HG02970 (cell line): ENCODE measurements at regions not wholly inside any gene's neighbourhood (a gene's known extent, or its start where the extent isn't known, plus 50 kb on each side); places are given as distances from the start of the nearest gene placed in this dataset.
"Not testable (repeated sequence)": the region's sequence is repeated elsewhere in the genome, so short reads cannot be mapped to it uniquely, and the experiment has no call there.

Source experiments
- ATAC-seq: cut with Tn5 transposase; IDR thresholded peaks from one replicate; pipeline ENCODE4 v1.9.1; 2021; ENCODE audit warnings: mild to moderate bottlenecking, moderate library complexity, moderate number of reproducible peaks; ENCODE audit not compliant: unreplicated experiment, low FRiP score

DNA sequence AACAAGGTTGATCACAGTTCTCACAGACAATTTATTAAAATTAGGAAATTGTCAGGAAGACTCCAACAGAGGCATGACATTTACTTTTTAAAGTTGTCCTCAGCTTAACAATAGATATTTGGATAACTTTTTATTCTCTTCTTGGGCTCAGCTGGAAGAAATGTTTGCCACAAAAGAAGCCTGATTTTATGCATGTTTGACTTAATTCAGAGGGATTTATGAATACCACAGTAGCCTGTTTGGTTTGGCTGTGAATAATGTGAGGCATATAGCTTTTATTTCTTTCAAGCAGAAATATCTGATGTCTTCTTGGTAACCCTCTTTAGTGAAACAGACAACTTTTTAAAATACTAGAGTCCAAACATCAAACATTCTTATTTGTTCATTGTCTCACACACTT lies 1464.5 kb upstream of the SLC10A2 start:
- ATAC-seq: no peak

DNA sequence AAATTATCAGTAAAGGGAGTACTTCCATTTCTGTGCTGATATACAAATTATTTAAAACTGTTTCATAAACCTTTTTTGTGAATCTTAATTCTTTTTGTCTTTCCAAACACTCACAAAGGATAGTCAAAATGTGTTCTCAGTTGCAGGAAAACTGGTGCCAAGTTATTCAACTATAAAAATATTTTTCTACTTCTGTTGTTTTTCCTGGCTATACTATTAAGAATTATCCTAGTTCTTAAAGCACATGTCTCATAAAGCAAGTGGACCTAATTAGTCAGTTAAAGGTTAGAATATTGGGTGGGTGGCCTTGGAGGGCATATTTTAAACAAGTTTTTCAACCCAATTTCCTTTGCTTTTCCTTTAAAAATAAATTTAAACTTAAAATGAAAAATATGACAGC lies 1460.3 kb upstream of the SLC10A2 start:
- no peak for ATAC-seq

DNA sequence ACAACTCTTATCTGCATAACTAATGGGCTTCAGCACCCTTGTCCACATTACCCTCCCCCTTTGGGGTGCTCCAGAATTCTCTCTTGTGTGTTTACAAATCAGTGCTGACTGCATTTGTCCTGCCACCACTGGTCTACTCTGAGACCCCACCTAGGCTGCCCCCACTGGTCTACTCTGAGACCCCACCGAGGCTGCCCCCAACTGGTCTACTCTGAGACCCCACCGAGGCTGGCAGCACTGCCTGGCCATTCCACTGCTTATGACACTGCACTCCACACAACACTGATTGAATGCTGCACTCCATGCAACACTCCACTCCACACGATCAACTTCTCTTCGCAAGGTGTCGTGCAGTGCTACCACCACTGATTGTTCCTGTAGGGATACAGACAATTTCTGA lies 1459.2 kb upstream of the SLC10A2 start:
- no peak for ATAC-seq

DNA sequence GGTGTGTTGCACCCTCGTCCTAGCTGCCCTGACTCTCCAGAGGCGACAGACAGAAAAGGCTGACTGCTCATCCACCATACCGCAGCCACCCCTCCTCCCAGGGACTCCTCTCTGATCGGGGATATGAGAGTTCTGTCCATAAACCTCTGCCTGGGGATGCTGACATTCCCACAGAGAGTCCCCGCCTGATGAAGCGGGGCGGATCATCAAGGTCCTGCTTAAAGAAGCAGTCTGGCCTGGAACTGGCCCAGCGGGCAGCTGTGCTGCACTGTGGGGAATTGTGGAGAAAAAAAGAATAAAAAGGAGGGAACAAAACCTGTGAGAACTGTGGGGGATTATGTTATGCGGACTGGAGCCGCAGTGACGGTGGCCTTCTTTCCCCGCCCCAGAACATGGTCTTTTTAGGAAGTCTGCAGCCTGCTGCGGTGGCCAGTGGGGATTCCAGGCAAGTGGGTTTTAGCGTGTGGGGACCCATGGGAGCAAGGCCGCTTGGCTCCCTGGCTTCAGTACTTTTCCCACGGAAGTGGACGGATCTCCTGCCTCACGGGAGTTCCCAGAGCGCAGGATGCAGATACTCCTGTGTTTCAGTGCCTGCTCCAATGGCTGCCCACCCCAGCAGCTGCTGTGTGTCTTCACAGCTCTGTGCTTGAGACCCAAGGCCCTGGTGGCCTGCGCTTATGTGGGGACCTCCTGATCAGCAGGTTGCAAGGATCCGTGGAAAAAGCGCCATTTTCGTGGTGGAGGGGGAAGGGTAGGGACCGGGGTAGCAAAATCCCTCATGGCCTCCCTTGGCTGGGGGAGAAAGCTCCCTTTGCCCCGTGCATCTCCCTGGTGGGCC lies 1456.2 kb upstream of the SLC10A2 start:
- no peak for ATAC-seq

DNA sequence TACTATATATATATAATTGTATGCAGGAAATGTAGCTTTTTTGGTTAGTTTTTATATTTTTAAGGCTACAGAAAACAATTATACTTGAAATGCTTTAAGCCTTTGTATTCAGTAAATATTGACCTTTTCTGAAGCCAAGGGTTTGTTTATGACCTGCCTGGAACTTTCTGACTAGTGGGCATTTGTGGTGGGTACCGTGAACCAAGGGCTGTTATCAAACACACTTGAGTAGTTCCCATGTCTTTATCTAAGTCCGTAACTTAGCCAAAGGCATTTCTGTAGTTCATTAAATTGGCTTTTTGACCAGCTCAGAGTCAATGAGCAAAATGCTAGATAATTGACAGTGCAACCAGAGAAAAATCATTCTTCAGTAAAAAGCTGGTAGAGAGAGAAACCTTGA lies 1444.2 kb upstream of the SLC10A2 start:
- ATAC-seq: no peak

DNA sequence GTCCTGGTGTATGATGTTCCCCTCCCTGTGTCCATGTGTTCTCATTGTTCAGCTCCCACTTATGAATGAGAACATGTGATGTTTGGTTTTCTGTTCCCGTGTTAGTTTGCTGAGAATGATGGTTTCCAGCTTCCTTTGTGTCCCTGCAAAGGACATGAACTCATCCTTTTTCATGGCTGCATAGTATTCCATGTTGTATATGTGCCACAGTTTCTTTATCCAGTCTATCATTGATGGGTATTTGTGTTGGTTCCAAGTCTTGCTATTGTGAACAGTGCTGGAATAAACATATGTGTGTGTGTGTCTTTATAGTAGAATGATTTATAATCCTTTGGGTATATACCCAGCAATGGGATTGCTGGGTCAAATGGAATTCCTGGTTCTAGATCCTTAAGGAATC lies 1427.3 kb upstream of the SLC10A2 start:
- not testable (repeated sequence) for ATAC-seq

DNA sequence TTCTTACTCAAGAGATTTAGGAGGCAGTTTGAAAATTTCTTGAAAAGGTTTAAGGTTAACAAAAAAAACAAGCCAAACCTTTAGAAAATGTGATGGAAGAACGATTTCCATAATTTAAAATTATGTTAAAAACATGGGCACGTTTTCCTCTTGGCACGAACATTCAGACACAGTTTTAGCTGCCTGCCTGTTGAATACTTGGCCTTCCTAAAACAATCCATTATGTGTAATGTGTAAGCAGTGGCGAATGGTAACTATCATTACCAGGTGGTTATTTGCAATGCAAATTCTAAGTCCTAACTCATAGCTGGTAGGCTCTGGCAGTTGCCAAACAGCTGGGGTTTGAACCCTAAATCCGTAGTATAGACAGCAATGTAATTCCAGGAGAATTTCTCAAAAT lies 1425.7 kb upstream of the SLC10A2 start:
- no peak for ATAC-seq

DNA sequence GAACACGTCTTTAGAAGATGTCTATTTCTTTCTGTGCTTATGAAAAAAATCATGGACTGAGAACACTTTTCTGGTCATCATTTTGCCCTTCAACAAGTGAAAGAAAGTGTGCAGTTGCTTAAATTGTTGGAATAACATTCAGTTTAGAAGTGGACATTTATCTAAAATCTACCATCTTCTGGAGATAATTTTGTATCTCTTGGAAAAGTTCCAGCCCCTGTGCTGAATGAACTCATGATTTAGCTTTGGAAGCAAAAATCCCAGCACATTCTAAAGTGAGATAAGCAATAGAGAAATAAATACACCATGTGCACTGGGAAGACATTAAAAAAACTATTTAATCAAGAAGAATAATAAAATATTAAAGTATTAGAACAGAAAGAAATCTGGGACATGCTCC lies 1420.8 kb upstream of the SLC10A2 start:
- ATAC-seq: no peak

DNA sequence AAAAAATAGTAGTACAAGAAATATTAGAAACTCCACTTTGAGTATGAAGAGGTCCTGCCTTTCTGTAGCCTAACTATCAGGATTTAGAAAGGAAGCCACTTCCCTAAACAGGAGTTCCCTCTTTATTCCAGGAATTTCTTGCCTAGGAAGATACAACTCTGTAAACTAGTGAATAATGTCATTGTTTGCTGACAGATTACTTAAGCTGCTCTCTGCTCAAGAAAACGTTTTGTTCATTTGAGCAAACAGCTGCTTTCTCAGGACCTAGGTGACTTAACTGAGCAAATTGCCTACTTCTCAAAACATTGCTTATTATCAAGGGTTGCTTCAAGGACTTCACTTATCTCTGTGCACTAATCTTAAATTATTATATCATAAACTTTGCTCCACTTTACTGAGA lies 1419.4 kb upstream of the SLC10A2 start:
- ATAC-seq: no peak

DNA sequence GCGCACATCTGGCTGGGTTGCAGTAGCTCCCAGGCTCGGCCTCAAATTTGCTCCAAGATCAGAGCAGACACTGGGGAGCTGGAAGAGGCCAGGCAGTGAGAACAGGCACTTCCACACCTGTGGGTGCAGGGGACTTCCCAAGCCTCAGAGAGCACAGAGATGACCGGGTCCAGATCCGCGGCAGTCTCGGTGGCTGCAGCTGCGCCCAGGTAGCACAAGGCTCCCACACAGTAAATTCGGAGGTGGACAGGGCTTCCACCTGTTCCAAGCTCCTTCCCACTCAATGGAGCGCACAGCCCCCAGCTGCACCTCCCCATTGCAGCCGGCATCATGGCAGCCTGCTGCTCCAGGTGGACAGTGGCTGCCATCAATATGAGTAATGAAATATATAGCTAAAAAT lies 1417.4 kb upstream of the SLC10A2 start:
- ATAC-seq: no peak

DNA sequence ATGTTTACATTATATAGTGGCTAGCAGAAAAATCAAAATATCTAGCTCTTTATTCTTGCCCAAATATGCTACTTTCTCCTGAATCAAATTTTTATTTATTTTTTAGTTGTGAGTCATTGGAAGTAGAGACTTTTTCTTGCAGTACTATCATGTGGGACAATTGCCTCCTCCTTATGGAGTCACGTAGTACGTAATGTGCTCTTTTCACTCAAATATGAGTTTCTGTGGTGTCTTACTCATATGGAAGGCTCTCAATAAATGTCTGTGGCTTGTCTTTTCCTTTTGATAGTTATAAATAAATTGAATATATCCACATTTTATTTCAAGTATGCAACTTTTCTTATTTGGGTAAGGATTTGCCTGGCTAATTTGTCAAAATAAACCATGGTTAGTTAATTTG lies 1411.0 kb upstream of the SLC10A2 start:
- no peak for ATAC-seq

DNA sequence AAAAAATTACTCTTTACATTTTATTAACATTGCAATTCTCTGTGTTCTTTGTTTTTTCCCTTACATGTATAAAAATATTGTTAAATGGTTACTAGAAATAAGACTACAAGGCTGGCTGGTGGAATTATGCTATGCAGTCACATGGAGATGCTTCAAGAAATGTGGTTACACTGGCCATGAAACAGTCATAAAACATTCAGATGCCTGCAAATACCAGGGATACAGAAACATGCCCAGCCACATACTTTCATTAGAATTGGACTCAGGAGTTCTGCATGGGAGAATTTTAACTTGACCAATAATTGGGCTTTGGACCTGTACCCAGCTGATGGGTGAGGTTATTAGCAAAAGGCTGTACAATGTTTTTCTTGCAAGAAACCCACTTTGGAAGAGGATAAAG lies 1407.7 kb upstream of the SLC10A2 start:
- ATAC-seq: no peak

DNA sequence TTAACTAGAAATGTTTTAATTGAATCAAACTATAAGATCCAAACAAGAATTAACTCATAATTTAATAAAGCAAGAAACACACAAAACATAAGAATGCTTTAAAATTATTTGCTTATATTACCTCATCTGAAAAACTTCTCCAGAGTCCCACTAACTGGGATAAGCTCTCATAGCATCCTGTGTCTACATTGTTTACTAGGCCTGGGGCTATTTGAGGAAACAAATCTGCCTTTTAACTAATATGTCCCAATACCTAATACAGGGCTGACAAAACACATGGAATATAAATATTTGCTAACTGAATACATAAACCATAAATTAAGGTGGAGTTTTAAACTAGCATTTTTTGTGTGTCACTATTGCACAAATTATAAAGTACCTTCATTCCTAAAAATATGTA lies 1399.8 kb upstream of the SLC10A2 start:
- no peak for ATAC-seq

DNA sequence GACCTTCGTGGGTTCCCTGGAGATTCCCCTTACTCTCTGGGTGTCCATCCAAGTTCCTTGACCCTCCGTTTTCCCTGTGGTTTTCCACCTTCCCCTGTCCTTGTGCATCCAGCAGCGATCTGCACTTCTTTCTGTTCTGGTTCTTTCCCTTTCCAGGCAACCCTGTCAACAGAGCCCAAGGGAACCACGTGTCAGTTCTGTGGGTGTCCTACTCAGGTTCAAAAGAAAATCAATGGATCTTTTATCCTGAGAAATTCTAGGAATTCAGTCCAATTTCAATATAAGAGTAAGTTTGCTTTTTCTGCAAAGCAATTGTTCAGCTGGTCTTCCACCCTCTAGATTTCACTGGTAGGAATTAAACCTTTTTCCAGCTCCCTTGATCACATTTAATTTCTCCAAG lies 1394.8 kb upstream of the SLC10A2 start:
- ATAC-seq: no peak

DNA sequence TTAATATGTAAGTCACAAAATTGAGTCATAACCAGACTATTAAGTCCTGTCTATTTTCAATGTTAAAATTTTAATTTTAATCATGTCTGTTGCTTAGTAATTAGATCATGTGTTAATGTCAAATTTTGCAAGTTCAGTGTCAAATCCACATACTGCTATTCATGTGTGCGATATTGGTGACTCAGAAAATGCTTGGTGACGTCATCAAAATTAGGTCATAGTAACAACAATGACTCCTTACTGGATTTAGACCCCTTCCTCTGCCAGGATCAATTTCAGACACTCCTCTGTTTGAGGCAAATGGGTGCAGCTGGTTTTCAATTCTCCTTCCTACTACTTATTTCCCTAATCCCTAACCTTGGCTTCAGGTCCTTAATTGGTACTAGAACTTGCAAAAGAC lies 1394.3 kb upstream of the SLC10A2 start:
- ATAC-seq: no peak

DNA sequence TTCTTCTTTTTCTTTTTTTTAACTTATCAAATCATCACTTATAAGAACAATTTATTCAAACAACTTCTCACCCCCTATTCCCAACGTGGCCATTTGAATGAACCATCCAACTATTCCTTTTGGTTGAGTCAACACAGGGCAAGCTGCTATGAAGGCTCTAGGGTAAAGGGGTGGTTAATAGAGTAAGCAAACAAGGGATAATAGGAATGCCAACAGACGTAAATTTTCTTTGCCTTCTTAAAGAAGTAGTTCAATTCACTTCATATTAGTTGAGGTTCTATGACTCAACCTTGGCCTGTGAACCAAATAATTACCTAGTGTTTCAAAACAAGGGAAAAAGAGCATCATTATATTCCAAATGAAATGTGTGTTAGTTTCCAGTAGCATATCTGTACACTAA lies 1383.8 kb upstream of the SLC10A2 start:
- ATAC-seq: no peak

DNA sequence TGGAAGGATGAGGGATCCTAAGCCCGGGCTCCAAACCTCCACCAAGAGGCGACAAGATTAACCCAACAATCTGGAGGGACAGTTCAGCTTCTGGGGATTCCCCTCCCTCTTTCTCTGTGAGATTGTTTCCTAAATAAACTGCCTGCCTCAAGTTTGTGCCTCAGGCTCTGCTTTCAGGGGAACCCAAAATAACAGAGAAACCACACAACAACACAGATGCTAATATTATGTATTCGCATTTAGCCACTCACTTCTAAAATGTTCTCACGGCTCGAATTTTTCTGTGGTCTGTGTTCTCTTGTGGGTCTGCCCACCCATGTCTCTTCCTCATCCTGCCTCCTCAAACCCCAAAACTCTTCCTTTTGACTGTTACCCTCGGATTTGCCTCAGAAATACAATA lies 1381.1 kb upstream of the SLC10A2 start:
- no peak for ATAC-seq

DNA sequence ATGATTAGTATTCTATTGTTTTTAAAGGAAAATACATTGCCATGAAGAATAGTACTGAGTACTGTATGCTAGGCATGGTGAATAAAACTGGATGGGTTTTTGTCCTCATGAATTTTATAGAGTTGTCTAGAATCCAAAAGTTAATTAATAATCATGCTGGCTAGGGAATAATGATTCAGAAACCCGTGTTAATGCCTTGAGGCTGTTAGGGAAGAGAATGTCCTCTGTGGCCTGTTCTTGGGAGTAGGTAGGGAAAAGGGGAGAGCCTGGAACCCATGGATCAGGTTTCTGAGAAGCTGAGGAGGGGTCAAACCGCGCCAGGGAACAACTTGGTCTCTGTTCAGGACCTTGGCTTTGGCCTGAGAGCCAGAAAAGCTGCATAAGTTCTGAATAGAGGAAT lies 1376.3 kb upstream of the SLC10A2 start:
- no peak for ATAC-seq

DNA sequence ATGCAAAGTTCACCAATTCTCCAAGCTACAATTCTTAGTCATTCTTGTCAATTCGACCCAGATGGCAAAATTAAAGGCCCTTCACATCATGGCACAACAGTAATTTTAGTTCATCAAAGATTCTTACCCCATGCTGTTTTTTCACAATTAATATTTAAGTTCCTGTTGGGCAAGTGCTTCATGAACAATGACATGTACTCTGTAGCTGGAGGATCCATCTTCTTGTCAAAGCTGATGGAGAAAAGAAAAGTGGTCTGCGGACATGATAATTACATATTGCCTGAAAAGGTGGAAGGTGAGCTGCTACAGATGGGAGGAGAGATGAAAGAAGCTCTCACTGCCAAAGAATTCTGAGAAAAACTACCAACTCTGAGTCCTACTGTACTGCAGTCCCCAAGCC lies 1370.3 kb upstream of the SLC10A2 start:
- no peak for ATAC-seq

DNA sequence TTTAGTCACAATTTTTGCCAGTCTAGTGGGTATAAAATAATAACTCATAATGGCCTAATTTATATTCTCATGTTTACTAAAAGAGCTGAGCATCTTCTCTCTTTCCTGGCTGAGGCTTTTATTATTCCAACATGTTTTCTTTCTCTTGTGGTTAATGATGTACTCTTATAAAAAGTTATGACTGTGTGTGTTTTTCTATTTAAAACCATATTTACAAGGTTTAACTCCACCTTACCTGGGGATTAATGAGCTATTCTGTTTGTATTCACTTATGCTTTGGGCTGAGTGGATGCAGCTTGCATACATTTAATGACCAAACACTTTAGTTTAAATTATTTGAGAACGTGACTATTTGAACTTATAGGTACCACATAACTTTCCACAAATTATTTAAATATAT lies 1365.7 kb upstream of the SLC10A2 start:
- ATAC-seq: no peak

DNA sequence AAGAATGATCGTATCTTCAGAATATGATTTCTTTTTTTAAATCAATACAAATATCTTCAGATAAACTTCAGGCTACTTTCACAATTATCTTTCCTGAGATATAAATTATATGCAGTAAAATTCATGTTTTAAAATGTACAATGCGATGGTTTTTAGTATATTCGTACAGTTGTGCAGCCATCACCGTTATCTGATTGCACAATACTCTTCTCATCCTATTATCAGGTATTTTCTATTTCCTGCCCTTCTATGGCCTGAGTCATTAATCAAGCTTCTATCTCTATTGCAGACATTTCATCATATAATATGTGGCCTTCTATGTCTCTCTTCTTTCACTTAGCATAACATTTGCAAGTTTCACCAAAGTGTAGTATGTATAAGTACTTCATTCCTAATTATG lies 1360.2 kb upstream of the SLC10A2 start:
- no peak for ATAC-seq

DNA sequence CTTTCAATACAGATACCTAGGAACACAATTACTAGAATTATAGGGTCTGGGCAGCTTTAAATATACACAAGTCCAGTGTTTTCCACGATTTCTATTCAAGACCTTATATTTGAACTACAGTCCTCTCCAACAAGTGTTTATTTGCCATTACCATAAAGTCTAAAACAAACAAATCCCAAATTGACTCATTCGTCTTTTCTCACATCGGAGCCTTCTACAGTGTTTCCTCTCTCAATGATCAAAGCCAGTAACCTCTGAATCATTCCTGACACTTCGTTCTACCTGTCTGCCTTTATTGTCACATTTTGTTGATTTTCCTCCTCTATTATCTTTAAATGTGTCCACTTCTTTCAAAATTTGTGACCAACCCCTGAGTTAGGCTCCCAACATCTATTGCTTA lies 1356.5 kb upstream of the SLC10A2 start:
- ATAC-seq: no peak

DNA sequence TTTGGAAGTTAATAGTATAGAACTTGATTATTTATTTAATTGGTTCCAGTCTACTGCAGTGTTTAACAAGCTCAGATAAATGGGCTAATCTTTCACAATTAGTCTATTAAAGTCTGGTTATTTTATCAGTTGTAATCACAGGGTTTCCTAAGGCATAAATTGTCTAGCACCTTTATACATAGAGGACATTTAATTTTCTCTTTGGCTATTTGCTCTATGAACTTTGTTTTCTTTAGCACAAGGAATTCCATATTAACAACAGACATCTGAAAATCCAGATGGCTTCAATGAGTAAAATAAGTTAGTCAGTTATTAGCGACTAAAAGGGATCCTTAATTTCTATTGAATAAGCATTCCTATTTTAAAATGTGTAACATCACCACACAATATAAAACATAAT lies 1350.8 kb upstream of the SLC10A2 start:
- ATAC-seq: no peak
